Vagina (tissue), 2 donors: ENCODE measurements at regions not wholly inside any gene's neighbourhood (a gene's known extent, or its start where the extent isn't known, plus 50 kb on each side); places are given as distances from the start of the nearest gene placed in this dataset.

Source experiments
- DNase-seq, 2 donors: peaks; one replicate each; pipeline ENCODE4 v3.0.0-alpha.2; 2017; ENCODE audit errors: extremely low spot score in 2 of 2
- H3K27ac ChIP-seq: fragments of 200-600 bp; sonication (generic); one replicate; pipeline ENCODE4 v1.5.1; 2019
- H3K27me3 ChIP-seq: fragments of 200-600 bp; sonication (generic); one replicate; pipeline ENCODE4 v1.5.1; 2019
- H3K36me3 ChIP-seq, 2 donors: fragments of 200-600 bp; sonication (generic); one replicate each; pipeline ENCODE4 v1.5.1; 2017 to 2019
- H3K4me1 ChIP-seq: fragments of 200-600 bp; sonication (generic); one replicate; pipeline ENCODE4 v1.5.1; 2019
- H3K4me3 ChIP-seq, 2 donors: fragments of 200-600 bp; sonication (generic); 1 replicate in 1 of 2; 2 replicates in 1 of 2; pipeline ENCODE4 v1.5.1; 2016 to 2019
- H3K9me3 ChIP-seq: fragments of 200-600 bp; sonication (generic); one replicate; pipeline ENCODE4 v1.5.1; 2019
- CTCF ChIP-seq, 3 experiments: fragments of 450-650 bp in 2 of 3; fragments of 200-600 bp in 1 of 3; sonication (generic) in 1 of 3; IDR thresholded peaks; one replicate each; pipeline ENCODE4 v1.5.1; 2017 to 2019; ENCODE audit warnings: antibody characterized with exemption in 3 of 3, mild to moderate bottlenecking in 2 of 3, moderate library complexity in 2 of 3
- POLR2A ChIP-seq, 2 donors: fragments of 450-650 bp; IDR thresholded peaks; one replicate each; pipeline ENCODE4 v1.6.1; 2017; ENCODE audit warnings: antibody characterized with exemption in 2 of 2, mild to moderate bottlenecking in 2 of 2, moderate library complexity in 2 of 2
- POLR2AphosphoS5 ChIP-seq, 2 donors: sonication (generic); formaldehyde crosslinking; IDR thresholded peaks; one replicate each; pipeline ENCODE4 v1.9.0; 2017; ENCODE audit warnings: antibody characterized with exemption in 2 of 2, mild to moderate bottlenecking in 2 of 2, low read depth in 1 of 2; ENCODE audit not compliant: insufficient read depth in 1 of 2
- intact Hi-C: fragments of 100-400 bp; cut with DNase I; formaldehyde crosslinking; loops from one replicate; pipeline ENCODE4 v1.15.1; 2023

- Histone ChIP-seq H3K27ac (no peak overlapping the region), H3K36me3 (no peaks in the 10 kb centered on the region), H3K4me1 (peaks cover 17% of the 10 kb centered on the region), H3K27me3 (no peaks in the 10 kb centered on the region), H3K9me3 (no peaks in the 10 kb centered on the region), H3K4me3 (no peak overlapping the region)
- intact Hi-C loops, result no loop called here
- TF ChIP-seq POLR2AphosphoS5 (IDR thresholded peaks at IDR 0.05; ENCODE audit: insufficient read depth in 1 of 2, low read depth in 1 of 2) (no peak), CTCF (IDR thresholded peaks at IDR 0.05) (no peak), POLR2A (IDR thresholded peaks at IDR 0.05) (no peak)
- DNase-seq, result no peak
Measured at GRCh38 chr21:32131960-32132359, 146.9 kb downstream of the MIS18A start.

GRCh38 chr21:32131164-32131563, 147.7 kb downstream of the MIS18A start:
- H3K27ac ChIP-seq, result no peak overlapping the region
- no peaks in the 10 kb centered on the region for H3K36me3 ChIP-seq
- no peaks in the 10 kb centered on the region for H3K9me3 ChIP-seq
- peaks cover 13% of the 10 kb centered on the region for H3K4me1 ChIP-seq
- no peak for DNase-seq
- intact Hi-C loops, result no loop called here
- H3K4me3 ChIP-seq, result no peak overlapping the region
- TF ChIP-seq POLR2A (IDR thresholded peaks at IDR 0.05) (no peak), CTCF (IDR thresholded peaks at IDR 0.05) (no peak), POLR2AphosphoS5 (IDR thresholded peaks at IDR 0.05; ENCODE audit: insufficient read depth in 1 of 2, low read depth in 1 of 2) (no peak)
- H3K27me3 ChIP-seq, result no peaks in the 10 kb centered on the region

- intact Hi-C loops, result no loop called here
- Histone ChIP-seq H3K4me1 (peaks cover 6% of the 10 kb centered on the region), H3K9me3 (no peaks in the 10 kb centered on the region), H3K27ac (no peak overlapping the region), H3K4me3 (no peak overlapping the region), H3K27me3 (no peaks in the 10 kb centered on the region), H3K36me3 (no peaks in the 10 kb centered on the region)
- DNase-seq, result no peak
- TF ChIP-seq POLR2A (IDR thresholded peaks at IDR 0.05) (no peak), CTCF (IDR thresholded peaks at IDR 0.05) (no peak), POLR2AphosphoS5 (IDR thresholded peaks at IDR 0.05; ENCODE audit: insufficient read depth in 1 of 2, low read depth in 1 of 2) (no peak)
Measured at GRCh38 chr21:32130031-32130891, 148.6 kb downstream of the MIS18A start.

GRCh38 chr21:32127081-32127480, 151.8 kb downstream of the MIS18A start:
- no peak for TF ChIP-seq POLR2AphosphoS5 (IDR thresholded peaks at IDR 0.05; ENCODE audit: insufficient read depth in 1 of 2, low read depth in 1 of 2)
- no peak for TF ChIP-seq POLR2A (IDR thresholded peaks at IDR 0.05)
- no peak for TF ChIP-seq CTCF (IDR thresholded peaks at IDR 0.05)
- H3K9me3 ChIP-seq, result no peaks in the 10 kb centered on the region
- intact Hi-C loops, result no loop called here

GRCh38 chr21:32122082-32122481, 156.8 kb downstream of the MIS18A start:
- no peak overlapping the region for H3K27ac ChIP-seq
- no peaks in the 10 kb centered on the region for H3K4me1 ChIP-seq
- no peaks in the 10 kb centered on the region for H3K9me3 ChIP-seq
- intact Hi-C loops, result no loop called here
- TF ChIP-seq CTCF (IDR thresholded peaks at IDR 0.05) (no peak), POLR2A (IDR thresholded peaks at IDR 0.05) (no peak), POLR2AphosphoS5 (IDR thresholded peaks at IDR 0.05; ENCODE audit: insufficient read depth in 1 of 2, low read depth in 1 of 2) (no peak)
- no peak for DNase-seq
- H3K4me3 ChIP-seq, result no peak overlapping the region
- H3K36me3 ChIP-seq, result no peaks in the 10 kb centered on the region
- H3K27me3 ChIP-seq, result no peaks in the 10 kb centered on the region

More at GRCh38 chr21:32127081-32127480, 151.8 kb downstream of the MIS18A start:
- Histone ChIP-seq H3K27ac (no peak overlapping the region), H3K4me1 (peaks cover 3% of the 10 kb centered on the region), H3K4me3 (no peak overlapping the region), H3K27me3 (no peaks in the 10 kb centered on the region), H3K36me3 (no peaks in the 10 kb centered on the region)
- no peak for DNase-seq
